ENCODE measurements at regions not wholly inside any gene's neighbourhood (a gene's known extent, or its start where the extent isn't known, plus 50 kb on each side); places are given as distances from the start of the nearest gene placed in this dataset.

GRCh38 chr13:39269411-39269810 is 231.2 kb downstream of the NHLRC3 start:
- TF ChIP-seq CTCF (conservative IDR thresholded peaks at IDR 0.05 in 1 of 2, IDR thresholded peaks at IDR 0.05 in 1 of 2; ENCODE audit: low read depth in 1 of 2, low read length in 2 of 2) = no peak
- TF ChIP-seq EZH2 (IDR thresholded peaks at IDR 0.05; ENCODE audit: low read length, missing control alignments) = no peak
